Esophagus squamous epithelium (tissue), 4 donors: ENCODE measurements at regions not wholly inside any gene's neighbourhood (a gene's known extent, or its start where the extent isn't known, plus 50 kb on each side); places are given as distances from the start of the nearest gene placed in this dataset.

Experiments used
- POLR2A ChIP-seq, 4 donors: fragments of 450-650 bp; IDR thresholded peaks; one replicate each; pipeline ENCODE4 v1.6.1; 2017; ENCODE audit warnings: antibody characterized with exemption in 4 of 4, mild to moderate bottlenecking in 4 of 4, moderate library complexity in 3 of 4
- TF ChIP-seq, protein P1 (sequence below), 6 experiments: fragments of 450-650 bp in 4 of 6; fragments of 200-600 bp in 2 of 6; sonication (generic) in 2 of 6; IDR thresholded peaks; one replicate each; pipeline ENCODE4 v1.5.1; 2016 to 2019; ENCODE audit warnings: antibody characterized with exemption in 6 of 6, mild to moderate bottlenecking in 4 of 6, moderate library complexity in 4 of 6

DNA sequence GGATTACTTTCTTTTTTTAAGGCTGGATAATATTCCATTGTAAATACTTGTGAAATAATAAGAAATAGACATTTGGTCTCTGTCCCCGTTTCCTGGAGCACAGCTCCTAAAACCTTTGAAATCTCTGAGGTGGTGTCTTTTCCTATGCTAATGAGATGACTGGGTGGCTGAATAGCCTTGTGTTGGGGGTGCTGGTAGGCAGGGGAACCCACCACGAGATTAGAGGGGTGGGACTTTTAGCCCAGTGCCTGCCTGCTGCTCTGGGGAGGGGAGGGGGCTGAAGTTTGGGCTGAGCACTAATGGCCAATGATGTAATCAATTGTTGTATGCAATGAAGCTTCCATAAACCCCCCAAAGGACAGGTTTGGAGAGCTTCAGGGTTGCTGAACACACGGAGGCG, 175.7 kb downstream of the FGF9 start:
- TF ChIP-seq, protein P1, sequence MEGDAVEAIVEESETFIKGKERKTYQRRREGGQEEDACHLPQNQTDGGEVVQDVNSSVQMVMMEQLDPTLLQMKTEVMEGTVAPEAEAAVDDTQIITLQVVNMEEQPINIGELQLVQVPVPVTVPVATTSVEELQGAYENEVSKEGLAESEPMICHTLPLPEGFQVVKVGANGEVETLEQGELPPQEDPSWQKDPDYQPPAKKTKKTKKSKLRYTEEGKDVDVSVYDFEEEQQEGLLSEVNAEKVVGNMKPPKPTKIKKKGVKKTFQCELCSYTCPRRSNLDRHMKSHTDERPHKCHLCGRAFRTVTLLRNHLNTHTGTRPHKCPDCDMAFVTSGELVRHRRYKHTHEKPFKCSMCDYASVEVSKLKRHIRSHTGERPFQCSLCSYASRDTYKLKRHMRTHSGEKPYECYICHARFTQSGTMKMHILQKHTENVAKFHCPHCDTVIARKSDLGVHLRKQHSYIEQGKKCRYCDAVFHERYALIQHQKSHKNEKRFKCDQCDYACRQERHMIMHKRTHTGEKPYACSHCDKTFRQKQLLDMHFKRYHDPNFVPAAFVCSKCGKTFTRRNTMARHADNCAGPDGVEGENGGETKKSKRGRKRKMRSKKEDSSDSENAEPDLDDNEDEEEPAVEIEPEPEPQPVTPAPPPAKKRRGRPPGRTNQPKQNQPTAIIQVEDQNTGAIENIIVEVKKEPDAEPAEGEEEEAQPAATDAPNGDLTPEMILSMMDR (IDR thresholded peaks at IDR 0.05): no peak
- no peak for TF ChIP-seq POLR2A (IDR thresholded peaks at IDR 0.05)
